ENCODE measurements at regions not wholly inside any gene's neighbourhood (a gene's known extent, or its start where the extent isn't known, plus 50 kb on each side); places are given as distances from the start of the nearest gene placed in this dataset.

GRCh38 chr22:27568265-27568664 is 233.3 kb downstream of the MN1 start:
- WGBS, 5 donors, result 64 to 97% (median 92%) methylated on average over 4 of the region's 4 CpGs

GRCh38 chr22:27571463-27572277 is 229.9 kb downstream of the MN1 start:
- H3K9me3 ChIP-seq, result peaks cover 3 to 12% (median 8%) of the 10 kb centered on the region in 4 donors
- H3K4me1 ChIP-seq, result peaks cover 0 to 5% (median 2%) of the 10 kb centered on the region in 4 donors
- 45 to 58% (median 46%) methylated on average over 12 of the region's 12 CpGs for WGBS, 5 donors
- no peak overlapping the region for H3K4me3 ChIP-seq
- TF ChIP-seq POLR2AphosphoS5 (IDR thresholded peaks at IDR 0.05) (no peak), EP300 (IDR thresholded peaks at IDR 0.05) (no peak), CTCF (IDR thresholded peaks at IDR 0.05) (no peak), POLR2A (IDR thresholded peaks at IDR 0.05) (no peak)
- H3K27ac ChIP-seq, result no peak overlapping the region
- intact Hi-C loops (cut with DNase I; ENCODE audit: low total_unique reads), result no loop called here
- no peak for DNase-seq
- no peaks in the 10 kb centered on the region for H3K36me3 ChIP-seq
- H3K27me3 ChIP-seq, result peaks cover 0 to 29% (median 16%) of the 10 kb centered on the region in 3 donors

More at GRCh38 chr22:27568265-27568664, 233.3 kb downstream of the MN1 start:
- intact Hi-C loops (cut with DNase I; ENCODE audit: low total_unique reads), result no loop called here
- Histone ChIP-seq H3K4me3 (no peak overlapping the region), H3K36me3 (no peaks in the 10 kb centered on the region), H3K27me3 (peaks cover 0 to 24% (median 7%) of the 10 kb centered on the region in 3 donors), H3K9me3 (peaks cover 3 to 12% (median 8%) of the 10 kb centered on the region in 4 donors), H3K4me1 (peaks cover 0 to 3% (median 1%) of the 10 kb centered on the region in 4 donors), H3K27ac (no peak overlapping the region)
- DNase-seq, result no peak
- TF ChIP-seq POLR2A (IDR thresholded peaks at IDR 0.05) (no peak), CTCF (IDR thresholded peaks at IDR 0.05) (no peak), EP300 (IDR thresholded peaks at IDR 0.05) (no peak)

GRCh38 chr22:27572278-27572666 is 229.3 kb downstream of the MN1 start:
- WGBS, 5 donors, result 73 to 94% (median 93%) methylated on average over 2 of the region's 2 CpGs
- DNase-seq, result no peak
- H3K36me3 ChIP-seq, result no peaks in the 10 kb centered on the region
- H3K27ac ChIP-seq, result no peak overlapping the region
- peaks cover 3 to 12% (median 8%) of the 10 kb centered on the region in 4 donors for H3K9me3 ChIP-seq
- H3K4me3 ChIP-seq, result no peak overlapping the region
- peaks cover 0 to 29% (median 16%) of the 10 kb centered on the region in 3 donors for H3K27me3 ChIP-seq
- intact Hi-C loops (cut with DNase I; ENCODE audit: low total_unique reads), result no loop called here
- H3K4me1 ChIP-seq, result peaks cover 0 to 10% (median 4%) of the 10 kb centered on the region in 4 donors
- TF ChIP-seq EP300 (IDR thresholded peaks at IDR 0.05), result no peak
- no peak for TF ChIP-seq CTCF (IDR thresholded peaks at IDR 0.05)
- TF ChIP-seq POLR2A (IDR thresholded peaks at IDR 0.05), result no peak
- no peak for TF ChIP-seq POLR2AphosphoS5 (IDR thresholded peaks at IDR 0.05)

- TF ChIP-seq POLR2AphosphoS5 (IDR thresholded peaks at IDR 0.05) (no peak), CTCF (IDR thresholded peaks at IDR 0.05) (no peak), POLR2A (IDR thresholded peaks at IDR 0.05) (no peak), EP300 (IDR thresholded peaks at IDR 0.05) (no peak)
- intact Hi-C loops (cut with DNase I; ENCODE audit: low total_unique reads), result no loop called here
- Histone ChIP-seq H3K4me3 (no peak overlapping the region), H3K36me3 (no peaks in the 10 kb centered on the region), H3K27me3 (peaks cover 0 to 29% (median 16%) of the 10 kb centered on the region in 3 donors), H3K4me1 (peaks cover 0 to 11% (median 4%) of the 10 kb centered on the region in 4 donors), H3K9me3 (peaks cover 3 to 12% (median 8%) of the 10 kb centered on the region in 4 donors), H3K27ac (no peak overlapping the region)
- 21 to 33% (median 25%) methylated on average over 21 to 22 of the region's 22 CpGs for WGBS, 5 donors
- peak in 1 of 2 donors; percentile 62 for DNase-seq
These were observed 228.1 kb downstream of the MN1 start for GRCh38 chr22:27573280-27574001.

All from stomach (tissue), 8 donors.